SKM-1 (cell line): ENCODE measurements at regions not wholly inside any gene's neighbourhood (a gene's known extent, or its start where the extent isn't known, plus 50 kb on each side); places are given as distances from the start of the nearest gene placed in this dataset.
"Not testable (repeated sequence)": the region's sequence is repeated elsewhere in the genome, so short reads cannot be mapped to it uniquely, and the experiment has no call there.

ENCODE experiments used
- DNase-seq: peaks from one replicate; lab custom pipeline; 2025; ENCODE audit not compliant: unreplicated experiment; lab: John Stamatoyannopoulos, UW

GRCh38 chr14:28382444-28383190 lies 384.0 kb upstream of the FOXG1 start:
- DNase-seq = no peak

DNA sequence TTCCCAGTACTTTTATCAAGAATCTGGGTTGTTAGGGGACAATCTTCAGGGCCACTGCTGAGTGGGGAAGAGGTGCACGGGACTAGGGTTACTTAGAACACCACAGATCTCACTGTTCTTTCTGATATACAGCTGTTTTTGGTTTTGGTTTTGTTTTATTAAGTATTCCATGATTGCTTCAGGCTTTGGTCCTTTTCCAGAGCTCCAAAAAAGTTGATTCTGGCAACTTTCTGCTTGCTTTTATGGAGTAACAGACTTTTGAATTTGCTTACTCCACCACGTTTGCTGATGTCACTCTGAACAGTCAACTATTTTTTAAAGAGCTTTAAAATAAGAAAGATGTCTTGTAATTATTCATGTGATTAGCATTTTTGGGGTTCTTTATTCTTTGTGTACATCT lies 368.1 kb upstream of the FOXG1 start:
- DNase-seq = no peak

- DNase-seq = not testable (repeated sequence)
These were observed 364.9 kb upstream of the FOXG1 start for GRCh38 chr14:28401705-28402104.

DNA sequence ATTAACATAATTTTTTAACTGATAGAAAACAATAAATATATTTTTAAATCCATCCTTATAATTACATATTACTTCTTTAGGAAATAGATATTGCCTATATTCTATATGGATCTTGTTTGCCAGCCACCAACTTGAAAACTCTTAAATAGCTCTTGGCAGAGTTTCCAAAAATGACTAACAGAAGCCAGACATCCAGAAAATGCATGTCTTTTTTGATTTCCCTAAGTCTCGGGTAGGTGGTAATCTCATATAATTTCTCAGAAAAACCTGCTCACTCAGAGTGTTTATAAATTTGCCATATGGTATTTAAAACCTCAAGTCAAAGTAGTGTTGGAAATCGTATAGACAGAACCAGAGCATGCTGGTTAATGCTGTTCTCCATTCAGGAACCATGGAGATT lies 360.4 kb upstream of the FOXG1 start:
- no peak for DNase-seq

DNA sequence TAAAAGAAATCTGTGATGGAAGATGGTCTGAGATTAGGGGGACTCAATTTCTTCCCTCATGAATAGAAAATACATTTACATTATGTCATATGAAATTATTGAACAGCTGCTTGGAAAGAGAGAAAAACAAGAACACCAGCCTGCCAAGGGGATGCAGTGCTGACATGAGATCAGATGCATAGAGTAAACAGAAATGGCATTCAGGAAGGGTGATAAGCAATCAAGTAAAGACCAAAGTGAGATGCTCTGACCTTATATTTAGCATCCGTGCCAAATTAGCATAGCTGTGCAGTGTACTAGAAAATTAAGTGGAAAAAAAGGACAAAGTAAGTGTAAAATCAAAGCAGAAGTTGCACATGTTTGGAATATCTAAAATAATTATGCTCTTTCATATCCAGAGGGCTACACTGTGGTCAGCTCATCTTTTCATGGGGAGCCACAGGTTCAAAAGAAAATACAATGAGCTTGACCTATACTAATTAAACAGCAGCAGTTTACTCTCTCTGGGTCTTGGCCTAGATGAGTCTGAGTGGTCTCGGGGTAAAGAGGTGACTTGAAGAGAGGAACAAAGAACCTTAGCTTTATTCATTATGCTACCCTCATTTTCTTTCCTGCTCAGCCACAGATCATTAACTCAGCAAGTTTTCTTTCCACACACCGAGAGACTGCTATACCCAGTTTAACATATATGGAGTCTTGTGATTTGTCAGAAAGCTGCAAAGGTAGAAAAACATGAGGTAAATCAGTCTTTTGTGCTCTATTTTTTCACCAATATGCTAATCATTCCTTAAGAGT lies 359.4 kb upstream of the FOXG1 start:
- no peak for DNase-seq

GRCh38 chr14:28407996-28408395 lies 358.6 kb upstream of the FOXG1 start:
- no peak for DNase-seq

- DNase-seq = no peak
These were observed 354.5 kb upstream of the FOXG1 start for GRCh38 chr14:28412077-28412476.

DNA sequence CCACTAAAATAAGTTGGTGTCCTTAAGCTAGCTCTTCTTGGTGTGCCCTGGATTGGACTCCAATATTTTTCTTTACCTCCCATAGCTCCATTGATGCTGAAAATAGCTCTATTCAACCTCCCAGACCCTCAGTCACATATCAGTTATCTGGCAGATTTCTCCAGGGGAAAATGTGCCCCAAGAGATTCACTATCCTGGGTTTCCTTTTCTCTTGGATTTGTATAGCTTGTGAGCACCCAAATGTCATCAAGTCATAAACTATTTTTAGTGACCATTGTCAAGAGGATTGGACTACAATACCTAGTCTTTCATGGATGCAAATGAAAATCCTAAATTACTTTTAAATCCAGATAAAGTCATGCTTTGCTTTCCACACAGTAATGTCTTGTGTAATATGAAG lies 339.6 kb upstream of the FOXG1 start:
- DNase-seq = no peak

- DNase-seq = no peak
These were observed 329.8 kb upstream of the FOXG1 start for GRCh38 chr14:28436821-28437220.

GRCh38 chr14:28461389-28461788 lies 305.2 kb upstream of the FOXG1 start:
- DNase-seq = no peak

- no peak for DNase-seq
These were observed 299.0 kb upstream of the FOXG1 start for GRCh38 chr14:28467611-28468010.

DNA sequence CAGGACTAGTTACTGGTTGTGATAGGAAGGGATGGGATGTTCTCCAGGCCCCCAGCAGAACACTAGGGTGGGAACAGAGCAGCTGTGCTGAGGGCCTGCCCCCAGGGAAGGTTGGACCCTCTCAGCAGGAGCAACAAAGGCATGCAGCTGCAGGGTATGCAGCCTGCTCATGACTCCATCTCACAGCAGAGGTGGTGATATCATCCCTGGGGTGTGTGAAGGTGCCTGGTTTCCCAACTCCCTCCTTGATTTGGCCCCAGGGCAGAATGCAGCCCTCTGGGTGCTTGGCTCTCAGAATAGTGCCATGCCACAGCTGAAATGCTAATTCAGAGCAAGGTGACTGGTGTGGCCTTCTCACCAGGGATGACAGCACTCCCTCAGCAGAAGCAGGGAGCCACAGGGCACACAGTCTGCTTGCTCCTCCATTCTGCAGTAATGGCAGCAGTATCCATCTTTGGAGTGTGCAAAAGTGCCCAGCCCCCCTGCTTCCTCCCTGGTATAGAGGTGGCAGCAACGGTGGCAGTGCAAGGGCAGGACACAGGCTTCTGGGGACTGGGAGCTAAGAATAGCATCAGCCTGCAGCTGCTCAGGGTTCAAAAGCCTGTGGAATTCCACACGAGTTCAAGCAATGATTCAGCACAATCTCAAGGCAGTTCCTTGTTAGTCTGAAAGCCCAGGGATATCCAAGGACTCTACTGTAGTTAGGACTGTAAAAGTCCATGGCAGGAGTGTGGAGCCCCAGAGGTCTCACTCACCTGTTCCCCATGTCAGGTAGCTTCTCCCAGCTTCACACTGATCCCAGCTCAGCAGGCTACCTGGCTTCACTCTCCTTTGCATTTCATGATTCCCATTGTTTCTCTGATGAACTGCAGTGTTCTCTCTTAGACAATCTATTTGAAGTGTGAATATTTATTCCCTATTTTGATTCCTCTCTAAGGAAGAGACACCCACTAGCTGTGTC lies 298.1 kb upstream of the FOXG1 start:
- no peak for DNase-seq

- no peak for DNase-seq
These were observed 284.1 kb upstream of the FOXG1 start for GRCh38 chr14:28482251-28483040.

DNA sequence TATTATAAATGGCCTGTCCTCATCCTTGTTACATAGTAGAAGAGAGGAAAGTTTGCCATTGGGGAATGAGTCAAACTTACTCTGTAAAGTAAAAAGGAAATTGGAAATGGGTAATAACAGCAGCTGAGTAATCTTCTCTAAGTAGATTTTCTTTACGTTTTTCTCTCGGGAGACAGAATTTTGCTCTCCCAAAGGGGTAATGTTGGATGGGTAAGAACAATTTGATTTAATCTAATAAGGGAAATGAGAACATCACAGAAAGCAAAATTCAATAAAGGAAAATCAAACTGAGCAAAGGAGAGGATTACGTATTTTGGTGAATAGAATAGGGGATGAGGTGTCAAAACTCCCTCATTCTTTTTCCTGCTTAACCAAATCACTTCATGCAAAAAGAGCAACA lies 283.1 kb upstream of the FOXG1 start:
- no peak for DNase-seq

GRCh38 chr14:28488684-28489083 lies 277.9 kb upstream of the FOXG1 start:
- no peak for DNase-seq

- DNase-seq = no peak
These were observed 273.1 kb upstream of the FOXG1 start for GRCh38 chr14:28493516-28493915.

DNA sequence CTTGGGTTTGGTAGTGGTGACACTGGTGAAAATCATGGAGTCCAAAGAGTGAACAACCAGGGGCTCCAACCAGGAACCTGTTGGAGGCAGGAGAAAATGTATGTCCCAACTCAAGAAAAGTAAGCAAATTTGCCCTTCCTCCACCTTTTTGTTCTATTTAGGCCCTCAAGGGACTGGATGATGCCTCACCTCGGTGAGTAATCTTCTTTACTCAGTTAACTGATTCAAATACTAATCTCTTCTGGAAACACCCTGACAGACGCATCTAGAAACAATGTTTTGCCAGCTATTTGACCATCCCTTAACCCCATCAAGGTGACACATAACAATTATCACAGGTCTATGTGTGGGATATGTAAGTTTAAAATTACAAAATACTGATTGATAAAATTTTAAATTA lies 272.4 kb upstream of the FOXG1 start:
- DNase-seq = no peak

DNA sequence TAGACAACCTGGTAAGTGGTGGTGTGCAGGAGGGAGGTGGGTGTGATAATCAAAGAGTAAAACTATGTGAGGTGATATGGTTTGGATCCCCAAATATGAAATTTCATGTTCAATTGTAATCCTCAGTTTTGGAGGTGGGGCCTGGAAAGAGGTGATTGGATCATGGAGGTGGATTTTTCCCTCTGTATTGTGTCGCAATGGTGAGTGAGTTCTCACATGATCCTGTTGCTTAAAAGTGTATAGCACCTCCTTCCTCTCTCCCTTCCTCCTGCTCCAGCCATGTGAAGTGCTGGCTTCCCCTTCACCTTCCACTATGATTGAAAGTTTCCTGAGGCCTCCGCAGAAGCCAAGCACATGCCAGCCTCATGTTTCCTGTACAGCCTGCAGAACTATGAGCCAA lies 270.2 kb upstream of the FOXG1 start:
- no peak for DNase-seq

GRCh38 chr14:28502517-28502916 lies 264.1 kb upstream of the FOXG1 start:
- DNase-seq = no peak

- DNase-seq = no peak
These were observed 251.0 kb upstream of the FOXG1 start for GRCh38 chr14:28515571-28515970.

DNA sequence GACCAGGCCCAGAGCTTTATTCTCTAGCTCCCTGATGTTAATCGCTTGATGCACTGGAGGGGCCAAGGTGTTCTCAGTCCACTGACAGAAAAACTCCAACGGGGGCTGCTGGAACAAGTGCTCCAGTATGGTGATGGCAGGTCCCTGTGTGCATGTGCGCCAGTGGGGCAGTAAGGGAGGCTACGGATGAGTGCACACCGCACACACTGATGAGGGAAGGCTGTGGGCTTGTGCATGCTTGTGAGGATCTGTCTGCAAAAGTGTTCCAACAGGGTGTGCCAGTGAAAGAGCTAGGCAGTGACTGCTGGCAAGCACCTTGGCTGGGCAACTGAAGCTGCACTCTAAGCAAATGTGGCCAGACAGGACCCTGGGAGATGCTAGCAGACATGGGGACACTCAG lies 229.7 kb upstream of the FOXG1 start:
- no peak for DNase-seq
